GM04503 (cell line): ENCODE measurements at regions not wholly inside any gene's neighbourhood (a gene's known extent, or its start where the extent isn't known, plus 50 kb on each side); places are given as distances from the start of the nearest gene placed in this dataset.
"Not testable (repeated sequence)": the region's sequence is repeated elsewhere in the genome, so short reads cannot be mapped to it uniquely, and the experiment has no call there.

Experiments
- DNase-seq: peaks from one replicate; pipeline ENCODE4 v3.0.0-alpha.2; 2012; ENCODE audit warnings: low read depth

- DNase-seq = no peak
Measured at GRCh38 chr9:13814647-13815400, 499.1 kb downstream of the NFIB start.

- DNase-seq = no peak
Measured at GRCh38 chr9:13811876-13812275, 502.1 kb downstream of the NFIB start.

- no peak for DNase-seq
Measured at GRCh38 chr9:13810510-13810909, 503.4 kb downstream of the NFIB start.

GRCh38 chr9:13809401-13809800 is 504.5 kb downstream of the NFIB start:
- DNase-seq = no peak

GRCh38 chr9:13807118-13807517 is 506.8 kb downstream of the NFIB start:
- no peak for DNase-seq

- DNase-seq = no peak
Measured at GRCh38 chr9:13806714-13807113, 507.2 kb downstream of the NFIB start.

GRCh38 chr9:13805546-13805945 is 508.4 kb downstream of the NFIB start:
- no peak for DNase-seq

- DNase-seq = no peak
Measured at GRCh38 chr9:13804532-13804931, 509.4 kb downstream of the NFIB start.

- no peak for DNase-seq
Measured at GRCh38 chr9:13800776-13801175, 513.2 kb downstream of the NFIB start.

- DNase-seq = not testable (repeated sequence)
Measured at GRCh38 chr9:13797701-13798100, 516.2 kb downstream of the NFIB start.

- no peak for DNase-seq
Measured at GRCh38 chr9:13791816-13792215, 512.3 kb upstream of the MPDZ start.

- DNase-seq = no peak
Measured at GRCh38 chr9:13790055-13790454, 510.6 kb upstream of the MPDZ start.

GRCh38 chr9:13787234-13787833 is 507.8 kb upstream of the MPDZ start:
- no peak for DNase-seq

GRCh38 chr9:13786711-13787110 is 507.2 kb upstream of the MPDZ start:
- no peak for DNase-seq

- no peak for DNase-seq
Measured at GRCh38 chr9:13786131-13786530, 506.6 kb upstream of the MPDZ start.

- DNase-seq = no peak
Measured at GRCh38 chr9:13779106-13779505, 499.6 kb upstream of the MPDZ start.

- DNase-seq = no peak
Measured at GRCh38 chr9:13778631-13779030, 499.1 kb upstream of the MPDZ start.

- DNase-seq = no peak
Measured at GRCh38 chr9:13770956-13771355, 491.5 kb upstream of the MPDZ start.

- no peak for DNase-seq
Measured at GRCh38 chr9:13769641-13770040, 490.1 kb upstream of the MPDZ start.

GRCh38 chr9:13769006-13769405 is 489.5 kb upstream of the MPDZ start:
- DNase-seq = no peak

- no peak for DNase-seq
Measured at GRCh38 chr9:13762209-13762608, 482.7 kb upstream of the MPDZ start.

- no peak for DNase-seq
Measured at GRCh38 chr9:13759551-13759950, 480.1 kb upstream of the MPDZ start.

- DNase-seq = no peak
Measured at GRCh38 chr9:13758936-13759335, 479.4 kb upstream of the MPDZ start.

- no peak for DNase-seq
Measured at GRCh38 chr9:13756943-13757342, 477.5 kb upstream of the MPDZ start.
